Panc1 (cell line): ENCODE measurements at regions not wholly inside any gene's neighbourhood (a gene's known extent, or its start where the extent isn't known, plus 50 kb on each side); places are given as distances from the start of the nearest gene placed in this dataset.

Source experiments
- ATAC-seq: fragments of 200-7000 bp; cut with Tn5 transposase; 2 replicates; pipeline ENCODE4 v1.9.1; 2020; ENCODE audit warnings: mild to moderate bottlenecking, moderate library complexity
- BruUV-seq: library from RNA; stranded (reverse); fragments of 400-500 nt; replicated peaks from 2 replicates; lab custom pipeline; 2021; lab: Mats Ljungman, UMichigan
- CTCF ChIA-PET: fragments of 300-600 bp; sonication (Branson Sonifier 250); formaldehyde crosslinking; loops from one replicate; lab custom pipeline; 2022; ENCODE audit warnings: antibody characterized with exemption; lab: Charles Lee
- POLR2A ChIA-PET: fragments of 300-600 bp; sonication (Branson Sonifier 250); formaldehyde crosslinking; loops from one replicate; lab custom pipeline; 2022; ENCODE audit warnings: antibody characterized with exemption; lab: Charles Lee
- DNase-seq: peaks from one replicate; pipeline ENCODE4 v3.0.0-alpha.2; 2010; ENCODE audit warnings: low read depth, low spot score
- H3K27ac ChIP-seq: 2 replicates; pipeline ENCODE4 v1.5.1; 2011; ENCODE audit warnings: mild to moderate bottlenecking, low read length, inconsistent platforms
- H3K27me3 ChIP-seq: fragments of 200-500 bp; sonication (Bioruptor generic); 2 replicates; pipeline ENCODE4 v1.6.0; 2014; ENCODE audit warnings: low read length, inconsistent platforms; ENCODE audit not compliant: control insufficient read depth, insufficient read depth
- H3K36me3 ChIP-seq: fragments of 200-500 bp; sonication (Bioruptor generic); 2 replicates; pipeline ENCODE4 v1.5.1; 2014; ENCODE audit warnings: inconsistent platforms, mild to moderate bottlenecking, low read length, moderate library complexity; ENCODE audit not compliant: control insufficient read depth, insufficient read depth
- H3K4me1 ChIP-seq: 2 replicates; pipeline ENCODE4 v1.5.1; 2011; ENCODE audit warnings: inconsistent platforms, mild to moderate bottlenecking, low read length, moderate library complexity; ENCODE audit not compliant: control insufficient read depth, insufficient read depth
- H3K4me3 ChIP-seq, 2 experiments: 2 replicates each; pipeline ENCODE4 v1.5.1; 2011 to 2012; ENCODE audit warnings: low read depth in 2 of 2, low read length in 2 of 2, mild to moderate bottlenecking in 2 of 2, inconsistent platforms in 1 of 2, moderate library complexity in 1 of 2
- H3K9me3 ChIP-seq: fragments of 200-500 bp; sonication (Bioruptor generic); 2 replicates; pipeline ENCODE4 v1.5.1; 2014; ENCODE audit warnings: low read depth, mild to moderate bottlenecking, inconsistent platforms, low read length, moderate library complexity; ENCODE audit not compliant: control insufficient read depth, insufficient read depth
- POLR2AphosphoS5 ChIP-seq: IDR thresholded peaks from 2 replicates; pipeline ENCODE4 v1.6.1; 2012; ENCODE audit warnings: mild to moderate bottlenecking, low read depth, low read length, moderate library complexity
- SIN3A ChIP-seq: IDR thresholded peaks from 2 replicates; pipeline ENCODE4 v1.6.1; 2012; ENCODE audit warnings: low read depth, mild to moderate bottlenecking, low read length, moderate library complexity, borderline replicate concordance; ENCODE audit not compliant: insufficient read depth
- TCF7L2 ChIP-seq: IDR thresholded peaks from 2 replicates; pipeline ENCODE4 v1.6.1; 2011; ENCODE audit warnings: mild to moderate bottlenecking, low read depth, low read length, inconsistent platforms
- in situ Hi-C: cut with HindIII; loops from 2 replicates; pipeline ENCODE4 v1.10.0; 2016; ENCODE audit warnings: low sequenced_read_pairs, low pct_unique_long_range_greater_than_20kb
- intact Hi-C: fragments of 100-400 bp; cut with micrococcal nuclease; formaldehyde crosslinking; loops from one replicate; pipeline ENCODE4 v1.10.0; 2022; ENCODE audit not compliant: unreplicated experiment
- TF ChIP-seq, protein P1 (sequence below): fragments of 450-650 bp; IDR thresholded peaks from 2 replicates; pipeline ENCODE4 v1.5.1; 2017; ENCODE audit warnings: mild to moderate bottlenecking
- TF ChIP-seq, protein P2 (sequence below), 2 experiments: IDR thresholded peaks; 2 replicates each; pipeline ENCODE4 v1.6.1; 2011 to 2012; ENCODE audit warnings: low read depth in 2 of 2, control low read depth in 1 of 2, low read length in 1 of 2, mild to moderate bottlenecking in 1 of 2, moderate library complexity in 1 of 2; ENCODE audit not compliant: insufficient read depth in 1 of 2

DNA sequence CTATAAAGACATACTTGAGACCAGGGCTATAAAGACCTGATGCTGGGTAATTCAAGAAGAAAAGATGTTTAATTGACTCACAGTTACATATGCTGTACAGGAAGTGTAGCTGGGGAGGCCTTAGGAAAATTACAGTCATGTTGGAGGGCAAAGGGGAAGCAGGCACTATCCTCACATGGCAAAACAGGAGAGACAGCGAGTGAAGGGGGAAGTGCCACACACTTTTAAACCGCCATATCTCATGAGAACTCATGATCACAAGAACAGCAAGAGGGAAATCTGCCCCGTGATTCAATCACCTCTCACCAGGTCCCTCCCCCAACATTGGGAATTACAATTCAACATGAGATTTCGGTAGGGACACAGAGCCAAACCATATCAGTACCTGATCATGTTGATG lies 89.9 kb upstream of the ADAMTSL1 start:
- ChIA-PET POLR2A (no interaction called here), CTCF (no interaction called here)
- Histone ChIP-seq H3K4me3 (no peak overlapping the region), H3K36me3 (no peaks in the 10 kb centered on the region), H3K27me3 (no peaks in the 10 kb centered on the region), H3K27ac (no peak overlapping the region), H3K4me1 (no peaks in the 10 kb centered on the region), H3K9me3 (no peaks in the 10 kb centered on the region)
- no peak for ATAC-seq
- no peak for DNase-seq
- TF ChIP-seq SIN3A (no peak), TCF7L2 (no peak), POLR2AphosphoS5 (no peak)
- TF ChIP-seq, protein P1, sequence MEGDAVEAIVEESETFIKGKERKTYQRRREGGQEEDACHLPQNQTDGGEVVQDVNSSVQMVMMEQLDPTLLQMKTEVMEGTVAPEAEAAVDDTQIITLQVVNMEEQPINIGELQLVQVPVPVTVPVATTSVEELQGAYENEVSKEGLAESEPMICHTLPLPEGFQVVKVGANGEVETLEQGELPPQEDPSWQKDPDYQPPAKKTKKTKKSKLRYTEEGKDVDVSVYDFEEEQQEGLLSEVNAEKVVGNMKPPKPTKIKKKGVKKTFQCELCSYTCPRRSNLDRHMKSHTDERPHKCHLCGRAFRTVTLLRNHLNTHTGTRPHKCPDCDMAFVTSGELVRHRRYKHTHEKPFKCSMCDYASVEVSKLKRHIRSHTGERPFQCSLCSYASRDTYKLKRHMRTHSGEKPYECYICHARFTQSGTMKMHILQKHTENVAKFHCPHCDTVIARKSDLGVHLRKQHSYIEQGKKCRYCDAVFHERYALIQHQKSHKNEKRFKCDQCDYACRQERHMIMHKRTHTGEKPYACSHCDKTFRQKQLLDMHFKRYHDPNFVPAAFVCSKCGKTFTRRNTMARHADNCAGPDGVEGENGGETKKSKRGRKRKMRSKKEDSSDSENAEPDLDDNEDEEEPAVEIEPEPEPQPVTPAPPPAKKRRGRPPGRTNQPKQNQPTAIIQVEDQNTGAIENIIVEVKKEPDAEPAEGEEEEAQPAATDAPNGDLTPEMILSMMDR, result no peak
- TF ChIP-seq, protein P2, sequence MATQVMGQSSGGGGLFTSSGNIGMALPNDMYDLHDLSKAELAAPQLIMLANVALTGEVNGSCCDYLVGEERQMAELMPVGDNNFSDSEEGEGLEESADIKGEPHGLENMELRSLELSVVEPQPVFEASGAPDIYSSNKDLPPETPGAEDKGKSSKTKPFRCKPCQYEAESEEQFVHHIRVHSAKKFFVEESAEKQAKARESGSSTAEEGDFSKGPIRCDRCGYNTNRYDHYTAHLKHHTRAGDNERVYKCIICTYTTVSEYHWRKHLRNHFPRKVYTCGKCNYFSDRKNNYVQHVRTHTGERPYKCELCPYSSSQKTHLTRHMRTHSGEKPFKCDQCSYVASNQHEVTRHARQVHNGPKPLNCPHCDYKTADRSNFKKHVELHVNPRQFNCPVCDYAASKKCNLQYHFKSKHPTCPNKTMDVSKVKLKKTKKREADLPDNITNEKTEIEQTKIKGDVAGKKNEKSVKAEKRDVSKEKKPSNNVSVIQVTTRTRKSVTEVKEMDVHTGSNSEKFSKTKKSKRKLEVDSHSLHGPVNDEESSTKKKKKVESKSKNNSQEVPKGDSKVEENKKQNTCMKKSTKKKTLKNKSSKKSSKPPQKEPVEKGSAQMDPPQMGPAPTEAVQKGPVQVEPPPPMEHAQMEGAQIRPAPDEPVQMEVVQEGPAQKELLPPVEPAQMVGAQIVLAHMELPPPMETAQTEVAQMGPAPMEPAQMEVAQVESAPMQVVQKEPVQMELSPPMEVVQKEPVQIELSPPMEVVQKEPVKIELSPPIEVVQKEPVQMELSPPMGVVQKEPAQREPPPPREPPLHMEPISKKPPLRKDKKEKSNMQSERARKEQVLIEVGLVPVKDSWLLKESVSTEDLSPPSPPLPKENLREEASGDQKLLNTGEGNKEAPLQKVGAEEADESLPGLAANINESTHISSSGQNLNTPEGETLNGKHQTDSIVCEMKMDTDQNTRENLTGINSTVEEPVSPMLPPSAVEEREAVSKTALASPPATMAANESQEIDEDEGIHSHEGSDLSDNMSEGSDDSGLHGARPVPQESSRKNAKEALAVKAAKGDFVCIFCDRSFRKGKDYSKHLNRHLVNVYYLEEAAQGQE (IDR thresholded peaks at IDR 0.05; ENCODE audit: insufficient read depth in 1 of 2, low read depth in 2 of 2, low read length in 1 of 2), result no peak
- intact Hi-C loops, result no loop called here
- in situ Hi-C loops, result no loop called here
- BruUV-seq, result no TSS peak

DNA sequence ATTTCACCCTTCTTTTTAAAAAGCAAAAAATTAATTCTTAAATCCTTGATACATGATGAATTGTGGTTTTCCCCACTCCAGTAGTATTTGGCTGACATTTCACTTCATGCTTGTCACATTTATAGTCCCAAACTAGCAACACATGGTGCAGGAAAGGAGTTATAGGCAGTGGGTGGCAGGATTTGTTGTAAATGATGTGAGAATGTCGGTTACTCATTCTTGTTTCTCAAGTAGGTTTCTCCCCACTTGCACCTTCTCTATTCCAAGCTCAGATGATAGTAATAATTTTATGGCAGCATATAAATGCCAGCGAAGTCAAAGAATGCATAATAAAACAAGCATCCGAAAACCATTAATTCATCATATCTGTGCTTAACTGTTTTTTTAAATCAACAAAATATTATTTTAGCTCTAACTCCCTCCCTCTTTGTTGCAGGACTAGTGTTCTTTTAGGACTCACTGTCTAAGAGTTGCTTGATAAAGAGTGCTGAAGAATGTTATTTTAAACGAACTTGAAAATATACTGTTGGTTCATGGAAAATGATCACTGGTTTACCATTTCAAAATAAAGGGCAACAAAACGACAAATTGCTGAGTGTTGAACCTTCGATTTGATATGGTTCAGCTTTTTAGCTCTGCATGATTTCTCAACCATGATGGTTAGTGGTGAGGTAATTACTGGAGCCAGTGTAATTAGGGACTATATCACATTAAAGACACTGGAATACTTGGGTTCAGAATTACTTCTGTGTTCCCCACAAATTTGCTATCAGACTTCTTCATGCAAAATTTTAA lies 88.1 kb upstream of the ADAMTSL1 start:
- in situ Hi-C loops (no loop called here), intact Hi-C loops (no loop called here)
- H3K36me3 ChIP-seq, result no peaks in the 10 kb centered on the region
- TF ChIP-seq, protein P1, result no peak
- TF ChIP-seq SIN3A, result no peak
- TF ChIP-seq, protein P2 (IDR thresholded peaks at IDR 0.05; ENCODE audit: insufficient read depth in 1 of 2, low read depth in 2 of 2, low read length in 1 of 2), result no peak
- no peak for TF ChIP-seq TCF7L2
- no peak for TF ChIP-seq POLR2AphosphoS5
- DNase-seq (no peak), ATAC-seq (no peak)
- H3K27ac ChIP-seq, result no peak overlapping the region
- POLR2A ChIA-PET, result no interaction called here
- CTCF ChIA-PET, result no interaction called here
- BruUV-seq, result no TSS peak
- no peak overlapping the region for H3K4me3 ChIP-seq
- no peaks in the 10 kb centered on the region for H3K4me1 ChIP-seq
- no peaks in the 10 kb centered on the region for H3K9me3 ChIP-seq
- no peaks in the 10 kb centered on the region for H3K27me3 ChIP-seq
